Head of caudate nucleus (tissue), 42 donors: ENCODE measurements at regions not wholly inside any gene's neighbourhood (a gene's known extent, or its start where the extent isn't known, plus 50 kb on each side); places are given as distances from the start of the nearest gene placed in this dataset.
"Not testable (repeated sequence)": the region's sequence is repeated elsewhere in the genome, so short reads cannot be mapped to it uniquely, and the experiment has no call there.

Experiments
- DNase-seq, 42 donors: peaks; one replicate each; pipeline versions ENCODE4 v3.0.0 to v3.0.0-alpha.2; 2020 to 2021; ENCODE audit warnings: mixed read lengths in 7 of 42
- intact Hi-C: fragments of 100-400 bp; cut with DNase I; formaldehyde crosslinking; loops from one replicate; pipeline ENCODE4 v1.15.0; 2022

GRCh38 chr4:127446427-127446885, 186.3 kb upstream of the INTU start:
- no peak for DNase-seq
- intact Hi-C loops, result no loop called here

- intact Hi-C loops, result no loop called here
- no peak for DNase-seq
Observed at GRCh38 chr4:127448986-127449385, 183.8 kb upstream of the INTU start.

GRCh38 chr4:127449449-127449848, 183.3 kb upstream of the INTU start:
- intact Hi-C loops, result no loop called here
- DNase-seq, result no peak

GRCh38 chr4:127450276-127450675, 182.5 kb upstream of the INTU start:
- intact Hi-C loops, result no loop called here
- no peak for DNase-seq

GRCh38 chr4:127463883-127464282, 168.9 kb upstream of the INTU start:
- DNase-seq, result no peak
- intact Hi-C loops, result no loop called here

GRCh38 chr4:127469542-127469941, 163.2 kb upstream of the INTU start:
- intact Hi-C loops, result no loop called here
- no peak for DNase-seq

- DNase-seq, result no peak
- intact Hi-C loops, result no loop called here
Observed at GRCh38 chr4:127469959-127470809, 162.6 kb upstream of the INTU start.

- intact Hi-C loops, DNase-seq: not testable (repeated sequence)
Observed at GRCh38 chr4:127478271-127478670, 154.5 kb upstream of the INTU start.

- intact Hi-C loops, result no loop called here
- DNase-seq, result peak in 1 of 42 donors; percentile 2
Observed at GRCh38 chr4:127479031-127479622, 153.6 kb upstream of the INTU start.

- DNase-seq, result no peak
- intact Hi-C loops, result no loop called here
Observed at GRCh38 chr4:127482049-127482448, 150.7 kb upstream of the INTU start.

- intact Hi-C loops, result no loop called here
- no peak for DNase-seq
Observed at GRCh38 chr4:127484117-127484516, 148.6 kb upstream of the INTU start.

GRCh38 chr4:127486248-127486647, 146.5 kb upstream of the INTU start:
- no peak for DNase-seq
- intact Hi-C loops, result no loop called here

- intact Hi-C loops, result no loop called here
- no peak for DNase-seq
Observed at GRCh38 chr4:127491571-127491970, 141.2 kb upstream of the INTU start.

- intact Hi-C loops, DNase-seq: not testable (repeated sequence)
Observed at GRCh38 chr4:127496875-127497274, 135.9 kb upstream of the INTU start.

- intact Hi-C loops, result no loop called here
Observed at GRCh38 chr4:127498366-127498765, 134.4 kb upstream of the INTU start.

GRCh38 chr4:127500242-127500641, 132.5 kb upstream of the INTU start:
- no peak for DNase-seq
- intact Hi-C loops, result no loop called here

More at GRCh38 chr4:127498366-127498765, 134.4 kb upstream of the INTU start:
- DNase-seq, result no peak

GRCh38 chr4:127501103-127501502, 131.7 kb upstream of the INTU start:
- intact Hi-C loops, result no loop called here
- DNase-seq, result no peak

GRCh38 chr4:127503111-127503510, 129.6 kb upstream of the INTU start:
- intact Hi-C loops, result no loop called here
- DNase-seq, result no peak

GRCh38 chr4:127505203-127505602, 127.6 kb upstream of the INTU start:
- intact Hi-C loops, result no loop called here
- DNase-seq, result no peak

GRCh38 chr4:127506283-127506682, 126.5 kb upstream of the INTU start:
- no peak for DNase-seq
- intact Hi-C loops, result no loop called here

GRCh38 chr4:127509155-127509554, 123.6 kb upstream of the INTU start:
- DNase-seq, result no peak
- intact Hi-C loops, result no loop called here
